H9 (cell line): ENCODE measurements at regions not wholly inside any gene's neighbourhood (a gene's known extent, or its start where the extent isn't known, plus 50 kb on each side); places are given as distances from the start of the nearest gene placed in this dataset.

Source experiments
- DNase-seq: peaks from one replicate; pipeline ENCODE4 v3.0.0-alpha.2; 2017
- H2AFZ ChIP-seq: one replicate; pipeline ENCODE4 v1.6.1; 2013; ENCODE audit warnings: mild to moderate bottlenecking, low read length, control low read depth, moderate library complexity
- H2AK5ac ChIP-seq: 2 replicates; pipeline ENCODE4 v1.6.1; 2013; ENCODE audit warnings: low read length, control low read depth, mixed read lengths; ENCODE audit not compliant: insufficient read length
- H2BK120ac ChIP-seq: one replicate; pipeline ENCODE4 v1.6.1; 2013; ENCODE audit warnings: low read depth, mild to moderate bottlenecking, low read length, control low read depth, inconsistent platforms; ENCODE audit not compliant: poor library complexity, severe bottlenecking
- H2BK12ac ChIP-seq: 2 replicates; pipeline ENCODE4 v1.6.1; 2013; ENCODE audit warnings: low read length, control low read depth, mixed read lengths, low read depth; ENCODE audit not compliant: insufficient read length
- H2BK15ac ChIP-seq: 2 replicates; pipeline ENCODE4 v1.6.1; 2013; ENCODE audit warnings: low read depth, low read length, control low read depth
- H2BK20ac ChIP-seq: one replicate; pipeline ENCODE4 v1.6.1; 2013; ENCODE audit warnings: low read depth, mild to moderate bottlenecking, low read length, control low read depth, inconsistent platforms; ENCODE audit not compliant: poor library complexity, severe bottlenecking
- H2BK5ac ChIP-seq: 2 replicates; pipeline ENCODE4 v1.6.1; 2013; ENCODE audit warnings: low read length, control low read depth, mixed read lengths; ENCODE audit not compliant: insufficient read length
- H3K14ac ChIP-seq: 2 replicates; pipeline ENCODE4 v1.6.1; 2013; ENCODE audit warnings: low read length, control low read depth; ENCODE audit not compliant: insufficient read depth
- H3K18ac ChIP-seq: 2 replicates; pipeline ENCODE4 v1.6.1; 2013; ENCODE audit warnings: low read depth, mild to moderate bottlenecking, mixed read lengths, low read length, control low read depth; ENCODE audit not compliant: insufficient read length
- H3K23ac ChIP-seq: 2 replicates; pipeline ENCODE4 v1.6.1; 2013; ENCODE audit warnings: low read length, control low read depth, mixed read lengths, low read depth; ENCODE audit not compliant: insufficient read length
- H3K23me2 ChIP-seq: 2 replicates; pipeline ENCODE4 v1.6.1; 2013; ENCODE audit warnings: low read depth, mild to moderate bottlenecking, mixed read lengths, low read length, control low read depth; ENCODE audit not compliant: insufficient read length, poor library complexity, severe bottlenecking
- H3K27ac ChIP-seq: 2 replicates; pipeline ENCODE4 v1.5.1; 2013; ENCODE audit warnings: low read length, control low read depth, mixed read lengths, low read depth; ENCODE audit not compliant: insufficient read length
- H3K27me3 ChIP-seq: 2 replicates; pipeline ENCODE4 v1.6.1; 2013; ENCODE audit warnings: low read length, control low read depth, inconsistent platforms; ENCODE audit not compliant: insufficient read depth
- H3K4ac ChIP-seq: 2 replicates; pipeline ENCODE4 v1.6.1; 2013; ENCODE audit warnings: low read depth, mild to moderate bottlenecking, control low read depth, inconsistent platforms, low read length, moderate library complexity
- H3K4me1 ChIP-seq: 2 replicates; pipeline ENCODE4 v1.6.1; 2013; ENCODE audit warnings: low read length, control low read depth, inconsistent platforms; ENCODE audit not compliant: insufficient read depth
- H3K4me2 ChIP-seq: 2 replicates; pipeline ENCODE4 v1.6.1; 2013; ENCODE audit warnings: low read length, control low read depth, mixed read lengths; ENCODE audit not compliant: insufficient read length, insufficient read depth
- H3K56ac ChIP-seq: 2 replicates; pipeline ENCODE4 v1.6.1; 2013; ENCODE audit warnings: low read depth, mild to moderate bottlenecking, mixed read lengths, low read length, control low read depth; ENCODE audit not compliant: insufficient read length
- H3K79me1 ChIP-seq: 2 replicates; pipeline ENCODE4 v1.6.1; 2013; ENCODE audit warnings: low read depth, mild to moderate bottlenecking, moderate library complexity, low read length, control low read depth, inconsistent platforms; ENCODE audit not compliant: insufficient read depth, poor library complexity, severe bottlenecking
- H3K79me2 ChIP-seq: 2 replicates; pipeline ENCODE4 v1.6.1; 2013; ENCODE audit warnings: low read length, control low read depth, inconsistent platforms; ENCODE audit not compliant: insufficient read depth
- H3K9ac ChIP-seq: 2 replicates; pipeline ENCODE4 v1.6.1; 2013; ENCODE audit warnings: low read length, control low read depth, mixed read lengths; ENCODE audit not compliant: insufficient read length; ENCODE audit errors: extremely low read depth
- H3K9me3 ChIP-seq: one replicate; pipeline ENCODE4 v1.6.1; 2013; ENCODE audit warnings: low read depth, low read length, inconsistent platforms; ENCODE audit not compliant: control insufficient read depth
- H3T11ph ChIP-seq: one replicate; pipeline ENCODE4 v1.6.1; 2013; ENCODE audit warnings: mild to moderate bottlenecking, low read length, control low read depth, inconsistent platforms
- H4K20me1 ChIP-seq: one replicate; pipeline ENCODE4 v1.6.1; 2013; ENCODE audit not compliant: control insufficient read depth, insufficient read length, insufficient read depth
- H4K5ac ChIP-seq: 2 replicates; pipeline ENCODE4 v1.6.1; 2013; ENCODE audit warnings: low read depth, mild to moderate bottlenecking, mixed read lengths, low read length, control low read depth; ENCODE audit not compliant: insufficient read length
- H4K8ac ChIP-seq: replicated peaks from 2 replicates; pipeline ENCODE4 v1.6.1; 2013; ENCODE audit warnings: low read length, control low read depth, mixed read lengths, low read depth; ENCODE audit not compliant: insufficient read length
- H4K91ac ChIP-seq: 2 replicates; pipeline ENCODE4 v1.6.1; 2013; ENCODE audit warnings: low read depth, mild to moderate bottlenecking, moderate library complexity, mixed read lengths, low read length, control low read depth; ENCODE audit not compliant: insufficient read length
- H3K27ac Mint-ChIP-seq, 3 experiments: 2 replicates in 2 of 3; 3 replicates in 1 of 3; pipeline ENCODE4 v1.8.0; 2020 to 2021; ENCODE audit warnings: mixed read lengths in 3 of 3, mild to moderate bottlenecking in 1 of 3, moderate library complexity in 1 of 3
- H3K27me3 Mint-ChIP-seq: 2 replicates; pipeline ENCODE4 v1.8.0; 2021; ENCODE audit warnings: low read depth, mild to moderate bottlenecking, moderate library complexity, mixed read lengths
- H3K36me3 Mint-ChIP-seq, 3 experiments: 2 replicates in 2 of 3; 3 replicates in 1 of 3; pipeline ENCODE4 v1.8.0; 2020 to 2021; ENCODE audit warnings: low read depth in 3 of 3, mixed read lengths in 3 of 3; ENCODE audit not compliant: insufficient read depth in 1 of 3
- H3K4me1 Mint-ChIP-seq, 2 experiments: 2 replicates each; pipeline ENCODE4 v1.8.0; 2020; ENCODE audit warnings: mixed read lengths in 2 of 2
- H3K4me3 Mint-ChIP-seq, 2 experiments: 2 replicates in 1 of 2; 3 replicates in 1 of 2; pipeline ENCODE4 v1.8.0; 2020 to 2021; ENCODE audit warnings: mild to moderate bottlenecking in 2 of 2, mixed read lengths in 2 of 2, moderate library complexity in 1 of 2
- H3K9me3 Mint-ChIP-seq, 2 experiments: 2 replicates in 1 of 2; 3 replicates in 1 of 2; pipeline ENCODE4 v1.8.0; 2020; ENCODE audit warnings: mild to moderate bottlenecking in 2 of 2, mixed read lengths in 2 of 2, moderate library complexity in 1 of 2
- CTCF ChIP-seq: fragments of 200-600 bp; sonication (generic); conservative IDR thresholded peaks from 3 replicates; pipeline ENCODE4 v1.8.0; 2021; ENCODE audit warnings: antibody characterized with exemption, mild to moderate bottlenecking

GRCh38 chr14:26741711-26742212 is 143.9 kb upstream of the NOVA1 start:
- no peaks in the 10 kb centered on the region for H3K9me3 ChIP-seq
- H3T11ph ChIP-seq: no peak overlapping the region
- Mint-ChIP-seq H3K27me3 (no peaks in the 10 kb centered on the region), H3K9me3 (no peaks in the 10 kb centered on the region), H3K4me1 (no peaks in the 10 kb centered on the region), H3K27ac (no peak overlapping the region), H3K36me3 (no peaks in the 10 kb centered on the region), H3K4me3 (no peak overlapping the region)
- TF ChIP-seq CTCF: no peak
- H3K18ac ChIP-seq: no peak overlapping the region
- H3K14ac ChIP-seq: no peak overlapping the region
- H2BK15ac ChIP-seq: no peak overlapping the region
- H3K23ac ChIP-seq: no peak overlapping the region
- no peak overlapping the region for H2BK120ac ChIP-seq
- H3K27me3 ChIP-seq: no peaks in the 10 kb centered on the region
- no peak overlapping the region for H3K4ac ChIP-seq
- H2AK5ac ChIP-seq: no peak overlapping the region
- H3K27ac ChIP-seq: no peak overlapping the region
- H2BK5ac ChIP-seq: no peak overlapping the region
- no peak overlapping the region for H4K91ac ChIP-seq
- no peak overlapping the region for H4K5ac ChIP-seq
- H3K79me1 ChIP-seq: no peaks in the 10 kb centered on the region
- H2BK12ac ChIP-seq: no peak overlapping the region
- H4K8ac ChIP-seq: no peak overlapping the region
- no peak overlapping the region for H3K9ac ChIP-seq
- H3K56ac ChIP-seq: no peak overlapping the region
- H3K79me2 ChIP-seq: no peaks in the 10 kb centered on the region
- no peaks in the 10 kb centered on the region for H3K4me1 ChIP-seq
- no peaks in the 10 kb centered on the region for H3K23me2 ChIP-seq
- DNase-seq: no peak
- H2AFZ ChIP-seq: no peak overlapping the region
- no peak overlapping the region for H2BK20ac ChIP-seq
- H3K4me2 ChIP-seq: no peak overlapping the region
- H4K20me1 ChIP-seq: no peaks in the 10 kb centered on the region
